ENCODE measurements at regions not wholly inside any gene's neighbourhood (a gene's known extent, or its start where the extent isn't known, plus 50 kb on each side); places are given as distances from the start of the nearest gene placed in this dataset.
"Not testable (repeated sequence)": the region's sequence is repeated elsewhere in the genome, so short reads cannot be mapped to it uniquely, and the experiment has no call there.

GRCh38 chr2:42988055-42988454 is 195.7 kb upstream of the HAAO start:
- not testable (repeated sequence) for DNase-seq

GRCh38 chr2:42987112-42987922 is 194.9 kb upstream of the HAAO start:
- no peak for DNase-seq

GRCh38 chr2:42984617-42985016 is 192.2 kb upstream of the HAAO start:
- no peak for DNase-seq

- no peak for DNase-seq
These were observed 191.7 kb upstream of the HAAO start for GRCh38 chr2:42984081-42984480.

GRCh38 chr2:42980764-42981416 is 188.5 kb upstream of the HAAO start:
- no peak for DNase-seq

GRCh38 chr2:42979870-42980763 is 187.7 kb upstream of the HAAO start:
- DNase-seq, result no peak

- no peak for DNase-seq
These were observed 187.1 kb upstream of the HAAO start for GRCh38 chr2:42979416-42979869.

GRCh38 chr2:42978887-42979415 is 186.6 kb upstream of the HAAO start:
- no peak for DNase-seq

GRCh38 chr2:42978175-42978886 is 185.9 kb upstream of the HAAO start:
- DNase-seq, result no peak

- no peak for DNase-seq
These were observed 185.1 kb upstream of the HAAO start for GRCh38 chr2:42977270-42978174.

GRCh38 chr2:42976351-42976750 is 184.0 kb upstream of the HAAO start:
- no peak for DNase-seq

GRCh38 chr2:42974721-42975717 is 182.6 kb upstream of the HAAO start:
- DNase-seq, result peak; percentile 42

GRCh38 chr2:42974169-42974720 is 181.9 kb upstream of the HAAO start:
- no peak for DNase-seq

- DNase-seq, result no peak
These were observed 181.3 kb upstream of the HAAO start for GRCh38 chr2:42973726-42974125.

- not testable (repeated sequence) for DNase-seq
These were observed 180.6 kb upstream of the HAAO start for GRCh38 chr2:42972933-42973516.

GRCh38 chr2:42971947-42972736 is 179.8 kb upstream of the HAAO start:
- DNase-seq, result peak; percentile 28

GRCh38 chr2:42971381-42971780 is 179.0 kb upstream of the HAAO start:
- no peak for DNase-seq

- DNase-seq, result no peak
These were observed 177.8 kb upstream of the HAAO start for GRCh38 chr2:42970151-42970550.

All from activated CD4-positive, alpha-beta T cell treated with anti-CD3 and anti-CD28 coated beads, Interleukin-10, Interleukin-2, amounts not matched to agents 100 ng/mL and 50 ng/mL, durations not matched to agents 16 hours and 8 hours (primary cell).